ENCODE measurements at regions not wholly inside any gene's neighbourhood (a gene's known extent, or its start where the extent isn't known, plus 50 kb on each side); places are given as distances from the start of the nearest gene placed in this dataset.

DNA sequence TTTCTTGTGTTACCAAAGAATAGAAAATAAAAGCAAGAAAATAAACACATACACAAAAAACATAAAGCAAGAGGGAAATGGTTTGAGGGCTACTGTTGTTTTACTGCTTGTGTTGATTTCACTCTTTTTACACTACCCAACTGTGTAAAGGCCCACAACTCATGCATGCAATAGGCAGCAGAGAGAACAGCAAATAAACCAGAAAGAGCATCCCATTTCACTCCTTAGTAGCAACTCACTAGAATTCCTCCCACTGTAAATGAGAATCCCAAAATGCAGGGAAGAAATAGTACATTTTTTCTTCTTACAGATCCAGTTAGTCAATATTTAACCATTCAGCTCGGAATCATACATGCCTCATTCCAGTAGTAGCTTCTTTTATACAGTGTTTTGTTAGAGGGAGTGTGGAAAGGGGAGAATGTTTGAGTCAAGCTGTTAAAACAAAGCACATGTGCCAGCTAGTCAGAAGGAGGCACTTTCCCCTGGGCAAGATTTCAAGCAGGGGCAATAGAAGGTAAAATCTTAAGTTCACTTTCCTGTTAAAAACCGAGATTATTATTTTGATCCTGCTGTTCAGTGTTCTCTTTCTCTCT, 147.2 kb upstream of the FAM98A start (continued):
- TF ChIP-seq, protein P1, sequence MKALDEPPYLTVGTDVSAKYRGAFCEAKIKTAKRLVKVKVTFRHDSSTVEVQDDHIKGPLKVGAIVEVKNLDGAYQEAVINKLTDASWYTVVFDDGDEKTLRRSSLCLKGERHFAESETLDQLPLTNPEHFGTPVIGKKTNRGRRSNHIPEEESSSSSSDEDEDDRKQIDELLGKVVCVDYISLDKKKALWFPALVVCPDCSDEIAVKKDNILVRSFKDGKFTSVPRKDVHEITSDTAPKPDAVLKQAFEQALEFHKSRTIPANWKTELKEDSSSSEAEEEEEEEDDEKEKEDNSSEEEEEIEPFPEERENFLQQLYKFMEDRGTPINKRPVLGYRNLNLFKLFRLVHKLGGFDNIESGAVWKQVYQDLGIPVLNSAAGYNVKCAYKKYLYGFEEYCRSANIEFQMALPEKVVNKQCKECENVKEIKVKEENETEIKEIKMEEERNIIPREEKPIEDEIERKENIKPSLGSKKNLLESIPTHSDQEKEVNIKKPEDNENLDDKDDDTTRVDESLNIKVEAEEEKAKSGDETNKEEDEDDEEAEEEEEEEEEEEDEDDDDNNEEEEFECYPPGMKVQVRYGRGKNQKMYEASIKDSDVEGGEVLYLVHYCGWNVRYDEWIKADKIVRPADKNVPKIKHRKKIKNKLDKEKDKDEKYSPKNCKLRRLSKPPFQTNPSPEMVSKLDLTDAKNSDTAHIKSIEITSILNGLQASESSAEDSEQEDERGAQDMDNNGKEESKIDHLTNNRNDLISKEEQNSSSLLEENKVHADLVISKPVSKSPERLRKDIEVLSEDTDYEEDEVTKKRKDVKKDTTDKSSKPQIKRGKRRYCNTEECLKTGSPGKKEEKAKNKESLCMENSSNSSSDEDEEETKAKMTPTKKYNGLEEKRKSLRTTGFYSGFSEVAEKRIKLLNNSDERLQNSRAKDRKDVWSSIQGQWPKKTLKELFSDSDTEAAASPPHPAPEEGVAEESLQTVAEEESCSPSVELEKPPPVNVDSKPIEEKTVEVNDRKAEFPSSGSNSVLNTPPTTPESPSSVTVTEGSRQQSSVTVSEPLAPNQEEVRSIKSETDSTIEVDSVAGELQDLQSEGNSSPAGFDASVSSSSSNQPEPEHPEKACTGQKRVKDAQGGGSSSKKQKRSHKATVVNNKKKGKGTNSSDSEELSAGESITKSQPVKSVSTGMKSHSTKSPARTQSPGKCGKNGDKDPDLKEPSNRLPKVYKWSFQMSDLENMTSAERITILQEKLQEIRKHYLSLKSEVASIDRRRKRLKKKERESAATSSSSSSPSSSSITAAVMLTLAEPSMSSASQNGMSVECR (CRISPR knock-in tag; IDR thresholded peaks at IDR 0.05; ENCODE audit: borderline replicate concordance): no peak
- TF ChIP-seq MYBL2 (CRISPR knock-in tag; IDR thresholded peaks at IDR 0.05): no peak
- no peak for TF ChIP-seq TCF7 (CRISPR knock-in tag; IDR thresholded peaks at IDR 0.05; ENCODE audit: low read depth)
- no peak for TF ChIP-seq NFATC4 (CRISPR knock-in tag; IDR thresholded peaks at IDR 0.05)

DNA sequence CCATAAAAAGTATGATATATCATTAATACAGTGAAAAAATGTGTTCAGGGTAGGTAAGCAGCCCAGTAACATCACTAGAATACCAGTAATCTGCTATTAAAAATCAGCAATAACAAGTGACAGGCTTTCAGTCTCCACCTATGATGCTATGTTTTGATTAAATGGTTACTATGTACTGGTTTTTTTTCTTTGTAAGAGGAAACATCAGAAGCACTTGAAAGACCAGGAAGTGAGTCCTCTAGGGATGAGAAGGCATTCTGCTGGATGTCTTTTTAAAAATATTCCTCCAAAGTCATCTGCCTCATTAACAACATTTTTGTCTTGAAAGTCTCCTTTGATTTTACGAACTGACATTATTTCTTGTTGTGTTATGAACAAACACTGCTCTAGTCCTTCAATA, 136.0 kb upstream of the FAM98A start:
- DNase-seq (ENCODE audit: low spot score) (no peak), ATAC-seq (no peak)
- peaks cover 27% of the 10 kb centered on the region for H3K9me3 Mint-ChIP-seq
- H3K36me3 Mint-ChIP-seq: no peaks in the 10 kb centered on the region
- H3K4me1 Mint-ChIP-seq: peaks cover 3% of the 10 kb centered on the region; the same call in 1 of the 2 replicates
- no peak for TF ChIP-seq ESRRA (CRISPR knock-in tag; IDR thresholded peaks at IDR 0.05; ENCODE audit: borderline replicate concordance)
- TF ChIP-seq HMGXB4 (CRISPR knock-in tag; IDR thresholded peaks at IDR 0.05): no peak
- TF ChIP-seq RELA (CRISPR knock-in tag; IDR thresholded peaks at IDR 0.05; ENCODE audit: borderline replicate concordance): no peak
- TF ChIP-seq ZNF671 (CRISPR knock-in tag; IDR thresholded peaks at IDR 0.05): no peak
- TF ChIP-seq NR2C2 (CRISPR knock-in tag; IDR thresholded peaks at IDR 0.05): no peak
- H3K27me3 Mint-ChIP-seq (ENCODE audit: low read depth): no peaks in the 10 kb centered on the region
- ChIA-PET CTCF (no interaction called here), POLR2A (no interaction called here)
- no peak overlapping the region for H3K27ac Mint-ChIP-seq
- H3K4me3 Mint-ChIP-seq: no peak overlapping the region

GRCh38 chr2:33730804-33731203, 131.7 kb upstream of the FAM98A start:
- ChIA-PET CTCF (no interaction called here), POLR2A (no interaction called here)
- Mint-ChIP-seq H3K4me1 (peaks cover 6% of the 10 kb centered on the region), H3K4me3 (no peak overlapping the region), H3K36me3 (no peaks in the 10 kb centered on the region), H3K27ac (no peak overlapping the region), H3K27me3 (ENCODE audit: low read depth) (no peaks in the 10 kb centered on the region), H3K9me3 (peaks cover 23% of the 10 kb centered on the region)
- DNase-seq (ENCODE audit: low spot score): no peak
- ATAC-seq: no peak
- no peak for TF ChIP-seq CDX4 (CRISPR knock-in tag; IDR thresholded peaks at IDR 0.05; ENCODE audit: borderline replicate concordance)
- no peak for TF ChIP-seq MXD4 (CRISPR knock-in tag; IDR thresholded peaks at IDR 0.05; ENCODE audit: borderline replicate concordance)
- no peak for TF ChIP-seq NR3C1 (CRISPR knock-in tag; conservative IDR thresholded peaks at IDR 0.05; ENCODE audit: low read depth)
- TF ChIP-seq OVOL2 (CRISPR knock-in tag; IDR thresholded peaks at IDR 0.05; ENCODE audit: borderline replicate concordance): no peak
- no peak for TF ChIP-seq TCF7 (CRISPR knock-in tag; IDR thresholded peaks at IDR 0.05; ENCODE audit: low read depth)
- no peak for TF ChIP-seq JUN (CRISPR knock-in tag; IDR thresholded peaks at IDR 0.05)
- TF ChIP-seq, protein P2, sequence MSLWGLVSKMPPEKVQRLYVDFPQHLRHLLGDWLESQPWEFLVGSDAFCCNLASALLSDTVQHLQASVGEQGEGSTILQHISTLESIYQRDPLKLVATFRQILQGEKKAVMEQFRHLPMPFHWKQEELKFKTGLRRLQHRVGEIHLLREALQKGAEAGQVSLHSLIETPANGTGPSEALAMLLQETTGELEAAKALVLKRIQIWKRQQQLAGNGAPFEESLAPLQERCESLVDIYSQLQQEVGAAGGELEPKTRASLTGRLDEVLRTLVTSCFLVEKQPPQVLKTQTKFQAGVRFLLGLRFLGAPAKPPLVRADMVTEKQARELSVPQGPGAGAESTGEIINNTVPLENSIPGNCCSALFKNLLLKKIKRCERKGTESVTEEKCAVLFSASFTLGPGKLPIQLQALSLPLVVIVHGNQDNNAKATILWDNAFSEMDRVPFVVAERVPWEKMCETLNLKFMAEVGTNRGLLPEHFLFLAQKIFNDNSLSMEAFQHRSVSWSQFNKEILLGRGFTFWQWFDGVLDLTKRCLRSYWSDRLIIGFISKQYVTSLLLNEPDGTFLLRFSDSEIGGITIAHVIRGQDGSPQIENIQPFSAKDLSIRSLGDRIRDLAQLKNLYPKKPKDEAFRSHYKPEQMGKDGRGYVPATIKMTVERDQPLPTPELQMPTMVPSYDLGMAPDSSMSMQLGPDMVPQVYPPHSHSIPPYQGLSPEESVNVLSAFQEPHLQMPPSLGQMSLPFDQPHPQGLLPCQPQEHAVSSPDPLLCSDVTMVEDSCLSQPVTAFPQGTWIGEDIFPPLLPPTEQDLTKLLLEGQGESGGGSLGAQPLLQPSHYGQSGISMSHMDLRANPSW (CRISPR knock-in tag; conservative IDR thresholded peaks at IDR 0.05; ENCODE audit: low read depth): no peak
- TF ChIP-seq, protein P3, sequence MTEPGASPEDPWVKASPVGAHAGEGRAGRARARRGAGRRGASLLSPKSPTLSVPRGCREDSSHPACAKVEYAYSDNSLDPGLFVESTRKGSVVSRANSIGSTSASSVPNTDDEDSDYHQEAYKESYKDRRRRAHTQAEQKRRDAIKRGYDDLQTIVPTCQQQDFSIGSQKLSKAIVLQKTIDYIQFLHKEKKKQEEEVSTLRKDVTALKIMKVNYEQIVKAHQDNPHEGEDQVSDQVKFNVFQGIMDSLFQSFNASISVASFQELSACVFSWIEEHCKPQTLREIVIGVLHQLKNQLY (CRISPR knock-in tag; IDR thresholded peaks at IDR 0.05): no peak
- TF ChIP-seq, protein P4, sequence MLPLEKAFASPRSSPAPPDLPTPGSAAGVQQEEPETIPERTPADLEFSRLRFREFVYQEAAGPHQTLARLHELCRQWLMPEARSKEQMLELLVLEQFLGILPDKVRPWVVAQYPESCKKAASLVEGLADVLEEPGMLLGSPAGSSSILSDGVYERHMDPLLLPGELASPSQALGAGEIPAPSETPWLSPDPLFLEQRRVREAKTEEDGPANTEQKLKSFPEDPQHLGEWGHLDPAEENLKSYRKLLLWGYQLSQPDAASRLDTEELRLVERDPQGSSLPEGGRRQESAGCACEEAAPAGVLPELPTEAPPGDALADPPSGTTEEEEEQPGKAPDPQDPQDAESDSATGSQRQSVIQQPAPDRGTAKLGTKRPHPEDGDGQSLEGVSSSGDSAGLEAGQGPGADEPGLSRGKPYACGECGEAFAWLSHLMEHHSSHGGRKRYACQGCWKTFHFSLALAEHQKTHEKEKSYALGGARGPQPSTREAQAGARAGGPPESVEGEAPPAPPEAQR (CRISPR knock-in tag; IDR thresholded peaks at IDR 0.05): no peak
- TF ChIP-seq PRRX2 (CRISPR knock-in tag; IDR thresholded peaks at IDR 0.05): no peak
- no peak for TF ChIP-seq ZNF396 (CRISPR knock-in tag; IDR thresholded peaks at IDR 0.05; ENCODE audit: borderline replicate concordance)
- TF ChIP-seq CREB1 (CRISPR knock-in tag; IDR thresholded peaks at IDR 0.05): no peak
- no peak for TF ChIP-seq PREB (CRISPR knock-in tag; IDR thresholded peaks at IDR 0.05; ENCODE audit: borderline replicate concordance)

Data from WTC11 (cell line).